OCI-LY1 (cell line): ENCODE measurements at regions not wholly inside any gene's neighbourhood (a gene's known extent, or its start where the extent isn't known, plus 50 kb on each side); places are given as distances from the start of the nearest gene placed in this dataset.

ENCODE experiments used
- H2AFZ ChIP-seq: fragments of 200-600 bp; sonication (generic), shearing (Covaris generic); 2 replicates; pipeline ENCODE4 v1.6.0; 2014; ENCODE audit warnings: antibody characterized with exemption, mild to moderate bottlenecking, low read length
- H3F3A ChIP-seq: fragments of 200-600 bp; sonication (generic), shearing (Covaris generic); 2 replicates; pipeline ENCODE4 v1.6.0; 2014; ENCODE audit warnings: mild to moderate bottlenecking, antibody characterized with exemption, low read length, moderate library complexity; ENCODE audit not compliant: insufficient read depth
- H3K27ac ChIP-seq: fragments of 200-600 bp; sonication (generic); 2 replicates; pipeline ENCODE4 v1.5.1; 2014; ENCODE audit warnings: low read length, mixed run types, mild to moderate bottlenecking, low read depth; ENCODE audit not compliant: poor library complexity, severe bottlenecking
- H3K27me3 ChIP-seq: fragments of 200-600 bp; sonication (generic); 2 replicates; pipeline ENCODE4 v1.6.0; 2014; ENCODE audit warnings: antibody characterized with exemption, mild to moderate bottlenecking, low read length, moderate library complexity; ENCODE audit not compliant: insufficient read depth
- H3K36me3 ChIP-seq: fragments of 200-600 bp; sonication (generic); 2 replicates; pipeline ENCODE4 v1.6.1; 2014; ENCODE audit warnings: mild to moderate bottlenecking, antibody characterized with exemption, low read length, moderate library complexity, mixed read lengths; ENCODE audit not compliant: insufficient read depth
- H3K4me1 ChIP-seq: fragments of 200-600 bp; sonication (generic); 2 replicates; pipeline ENCODE4 v1.5.1; 2014; ENCODE audit warnings: mild to moderate bottlenecking, low read length, moderate library complexity; ENCODE audit not compliant: insufficient read depth, severe bottlenecking
- H3K4me2 ChIP-seq: fragments of 200-600 bp; sonication (generic), shearing (Covaris generic); 2 replicates; pipeline ENCODE4 v1.6.1; 2014; ENCODE audit warnings: low read length
- H3K4me3 ChIP-seq: fragments of 200-600 bp; sonication (generic); 2 replicates; pipeline ENCODE4 v1.5.1; 2014; ENCODE audit warnings: low read length, low read depth, mild to moderate bottlenecking, mixed read lengths; ENCODE audit not compliant: poor library complexity, severe bottlenecking
- H3K79me2 ChIP-seq: fragments of 200-600 bp; shearing (Covaris generic); 2 replicates; pipeline ENCODE4 v1.6.1; 2016; ENCODE audit warnings: mixed run types, low read length, mixed read lengths; ENCODE audit not compliant: insufficient read depth
- H3K9ac ChIP-seq: fragments of 200-600 bp; sonication (generic), shearing (Covaris generic); 2 replicates; pipeline ENCODE4 v1.6.1; 2014; ENCODE audit warnings: mild to moderate bottlenecking, low read length, mixed read lengths
- H3K9me2 ChIP-seq: fragments of 200-600 bp; sonication (generic), shearing (Covaris generic); 2 replicates; pipeline ENCODE4 v1.6.1; 2014; ENCODE audit warnings: low read depth, mild to moderate bottlenecking, low read length, mixed read lengths
- H3K9me3 ChIP-seq: fragments of 200-600 bp; shearing (Covaris generic); 2 replicates; pipeline ENCODE4 v1.6.1; 2014; ENCODE audit warnings: low read length, mixed read lengths
- H4K20me1 ChIP-seq: fragments of 200-600 bp; sonication (generic), shearing (Covaris generic); 2 replicates; pipeline ENCODE4 v1.6.0; 2016; ENCODE audit warnings: mild to moderate bottlenecking, low read length; ENCODE audit not compliant: insufficient read depth
- CTCF ChIP-seq: fragments of 200-600 bp; sonication (generic), shearing (Covaris generic); IDR thresholded peaks from 2 replicates; pipeline ENCODE4 v1.5.1; 2017; ENCODE audit warnings: mild to moderate bottlenecking, antibody characterized with exemption, low read length, moderate library complexity, mixed read lengths
- EZH2 ChIP-seq: fragments of 200-600 bp; sonication (generic), shearing (Covaris generic); IDR thresholded peaks from 2 replicates; pipeline ENCODE4 v1.8.0; 2017; ENCODE audit warnings: borderline replicate concordance, mixed run types, mild to moderate bottlenecking, antibody characterized with exemption, low read length, moderate library complexity, mixed read lengths

GRCh38 chr2:129181963-129182362 is 797.5 kb upstream of the RAB6C start:
- Histone ChIP-seq H3K36me3 (no peaks in the 10 kb centered on the region), H3K4me2 (no peak overlapping the region), H4K20me1 (no peaks in the 10 kb centered on the region), H3K9me3 (no peaks in the 10 kb centered on the region), H3K27ac (no peak overlapping the region), H3K27me3 (no peaks in the 10 kb centered on the region), H3K4me1 (no peaks in the 10 kb centered on the region), H3K79me2 (no peaks in the 10 kb centered on the region), H3K9me2 (no peaks in the 10 kb centered on the region), H2AFZ (no peak overlapping the region), H3K4me3 (no peak overlapping the region), H3F3A (no peaks in the 10 kb centered on the region), H3K9ac (no peak overlapping the region)
- TF ChIP-seq EZH2 (no peak), CTCF (no peak)

- Histone ChIP-seq H3K4me1 (no peaks in the 10 kb centered on the region), H3K27ac (no peak overlapping the region), H3K9me2 (no peaks in the 10 kb centered on the region), H3K36me3 (no peaks in the 10 kb centered on the region), H3K27me3 (no peaks in the 10 kb centered on the region), H2AFZ (no peak overlapping the region), H3K79me2 (no peaks in the 10 kb centered on the region), H3F3A (no peaks in the 10 kb centered on the region), H4K20me1 (no peaks in the 10 kb centered on the region), H3K4me2 (no peak overlapping the region), H3K9me3 (no peaks in the 10 kb centered on the region), H3K4me3 (no peak overlapping the region), H3K9ac (no peak overlapping the region)
- TF ChIP-seq EZH2 (no peak), CTCF (no peak)
Measured at GRCh38 chr2:129187343-129187742, 792.1 kb upstream of the RAB6C start.

- no peak for TF ChIP-seq EZH2
- Histone ChIP-seq H3K9me2 (no peaks in the 10 kb centered on the region), H3K79me2 (no peaks in the 10 kb centered on the region), H3K27me3 (no peaks in the 10 kb centered on the region), H3F3A (no peaks in the 10 kb centered on the region), H4K20me1 (no peaks in the 10 kb centered on the region), H3K9ac (no peak overlapping the region), H3K36me3 (no peaks in the 10 kb centered on the region), H3K9me3 (no peaks in the 10 kb centered on the region), H3K27ac (no peak overlapping the region), H3K4me3 (no peak overlapping the region), H3K4me2 (no peak overlapping the region), H2AFZ (no peak overlapping the region), H3K4me1 (no peaks in the 10 kb centered on the region)
Measured at GRCh38 chr2:129188451-129188850, 791.0 kb upstream of the RAB6C start.

DNA sequence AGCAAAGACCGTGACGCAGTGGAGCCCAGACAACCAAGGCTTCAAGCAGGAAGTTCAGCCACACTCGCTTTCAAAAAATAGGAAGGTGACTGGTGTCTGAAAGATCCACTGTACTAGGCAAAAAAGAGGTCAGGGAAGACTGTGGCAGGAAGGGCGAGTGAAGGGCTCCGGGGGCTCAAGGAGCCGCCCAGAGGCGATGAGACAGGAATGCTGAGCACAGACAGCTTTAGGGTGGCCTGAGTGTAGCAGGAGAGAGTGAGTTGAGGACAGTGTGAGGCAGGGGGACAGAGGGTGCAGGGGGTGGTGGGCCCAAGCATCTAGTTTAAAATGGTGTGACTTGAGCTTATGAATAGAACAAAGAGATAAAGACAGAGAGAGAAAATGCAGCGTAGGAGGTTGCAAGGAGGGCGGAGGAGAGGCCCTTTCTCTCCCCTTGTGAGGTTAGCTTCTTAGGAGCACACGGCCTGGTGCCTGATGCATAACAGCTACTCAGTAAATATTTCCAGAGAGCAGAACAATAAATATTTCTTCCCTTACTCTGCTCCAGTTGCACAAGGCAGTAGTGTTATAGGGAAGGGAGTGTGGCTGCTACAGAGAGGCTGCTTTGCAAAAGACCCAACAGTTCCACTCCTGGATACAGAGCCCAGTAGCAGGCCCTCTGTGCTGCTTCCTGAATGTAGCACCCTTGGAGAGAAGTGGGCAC is 789.7 kb upstream of the RAB6C start:
- Histone ChIP-seq H3K27ac (no peak overlapping the region), H3K4me1 (no peaks in the 10 kb centered on the region), H3K4me3 (no peak overlapping the region), H3K9ac (no peak overlapping the region), H4K20me1 (no peaks in the 10 kb centered on the region), H3K36me3 (no peaks in the 10 kb centered on the region), H3K79me2 (no peaks in the 10 kb centered on the region), H3K9me3 (no peaks in the 10 kb centered on the region), H3K9me2 (no peaks in the 10 kb centered on the region), H3F3A (no peaks in the 10 kb centered on the region), H2AFZ (no peak overlapping the region), H3K27me3 (no peaks in the 10 kb centered on the region), H3K4me2 (no peak overlapping the region)
- TF ChIP-seq EZH2 = no peak
